ENCODE measurements at regions not wholly inside any gene's neighbourhood (a gene's known extent, or its start where the extent isn't known, plus 50 kb on each side); places are given as distances from the start of the nearest gene placed in this dataset.

DNA sequence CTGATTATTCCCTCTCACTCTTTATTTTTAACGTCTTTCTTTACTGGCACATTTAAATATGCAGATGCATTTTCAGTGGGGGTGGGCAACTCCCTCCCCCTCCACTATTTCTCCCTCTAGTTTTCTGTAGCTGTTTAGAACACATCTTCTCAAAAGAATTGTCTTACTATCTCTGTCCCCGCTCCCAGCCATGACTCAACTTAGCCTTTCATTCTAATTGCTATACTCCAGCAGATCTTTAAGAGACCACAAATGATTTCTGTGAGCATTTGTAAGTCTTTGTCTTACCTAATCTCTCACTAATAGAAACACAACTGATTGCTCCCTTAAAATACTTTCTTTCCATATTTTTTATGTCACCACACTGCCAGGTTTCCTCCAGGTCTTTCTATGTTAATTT, 350.9 kb downstream of the SPRY2 start:
- TF ChIP-seq POLR2AphosphoS5 (IDR thresholded peaks at IDR 0.05) (no peak), POLR2A (IDR thresholded peaks at IDR 0.05) (no peak)
- TF ChIP-seq, protein P1, sequence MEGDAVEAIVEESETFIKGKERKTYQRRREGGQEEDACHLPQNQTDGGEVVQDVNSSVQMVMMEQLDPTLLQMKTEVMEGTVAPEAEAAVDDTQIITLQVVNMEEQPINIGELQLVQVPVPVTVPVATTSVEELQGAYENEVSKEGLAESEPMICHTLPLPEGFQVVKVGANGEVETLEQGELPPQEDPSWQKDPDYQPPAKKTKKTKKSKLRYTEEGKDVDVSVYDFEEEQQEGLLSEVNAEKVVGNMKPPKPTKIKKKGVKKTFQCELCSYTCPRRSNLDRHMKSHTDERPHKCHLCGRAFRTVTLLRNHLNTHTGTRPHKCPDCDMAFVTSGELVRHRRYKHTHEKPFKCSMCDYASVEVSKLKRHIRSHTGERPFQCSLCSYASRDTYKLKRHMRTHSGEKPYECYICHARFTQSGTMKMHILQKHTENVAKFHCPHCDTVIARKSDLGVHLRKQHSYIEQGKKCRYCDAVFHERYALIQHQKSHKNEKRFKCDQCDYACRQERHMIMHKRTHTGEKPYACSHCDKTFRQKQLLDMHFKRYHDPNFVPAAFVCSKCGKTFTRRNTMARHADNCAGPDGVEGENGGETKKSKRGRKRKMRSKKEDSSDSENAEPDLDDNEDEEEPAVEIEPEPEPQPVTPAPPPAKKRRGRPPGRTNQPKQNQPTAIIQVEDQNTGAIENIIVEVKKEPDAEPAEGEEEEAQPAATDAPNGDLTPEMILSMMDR (IDR thresholded peaks at IDR 0.05) = no peak

Data from breast epithelium (tissue), 3 donors.